IMR-90 (cell line): ENCODE measurements at regions not wholly inside any gene's neighbourhood (a gene's known extent, or its start where the extent isn't known, plus 50 kb on each side); places are given as distances from the start of the nearest gene placed in this dataset.

Experiments
- ATAC-seq: fragments of 200-7000 bp; cut with Tn5 transposase; 2 replicates; pipeline ENCODE4 v1.9.1; 2020; ENCODE audit warnings: low read depth, mild to moderate bottlenecking, moderate library complexity
- BruUV-seq: library from RNA; stranded (reverse); fragments of 400-500 nt; replicated peaks from 2 replicates; lab custom pipeline; 2021; lab: Mats Ljungman, UMichigan
- CTCF ChIA-PET: fragments of 300-600 bp; formaldehyde crosslinking; extraction: SDS; loops from one replicate; lab custom pipeline; 2021; ENCODE audit warnings: antibody characterized with exemption; lab: Yijun Ruan, JAX
- POLR2A ChIA-PET: fragments of 300-600 bp; sonication (Branson Sonifier 250); formaldehyde crosslinking; loops from one replicate; lab custom pipeline; 2022; ENCODE audit warnings: antibody characterized with exemption; ENCODE audit not compliant: unreplicated experiment; lab: Charles Lee
- DNase-seq: peaks from one replicate; pipeline ENCODE4 v3.0.0; 2013
- H2AFZ ChIP-seq: replicated peaks from 2 replicates; pipeline ENCODE3; 2013; ENCODE audit warnings: low read length, mild to moderate bottlenecking; ENCODE audit not compliant: poor library complexity
- H2AK5ac ChIP-seq: 2 replicates; pipeline ENCODE4 v1.6.1; 2013; ENCODE audit warnings: low read depth, low read length, inconsistent platforms
- H2AK9ac ChIP-seq: replicated peaks from 2 replicates; pipeline ENCODE3; 2013; ENCODE audit warnings: mild to moderate bottlenecking, low read depth, low read length, moderate library complexity; ENCODE audit not compliant: poor library complexity
- H2BK120ac ChIP-seq: 2 replicates; pipeline ENCODE4 v1.6.1; 2013; ENCODE audit warnings: low read depth, low read length, inconsistent platforms
- H2BK15ac ChIP-seq: 3 replicates; pipeline ENCODE4 v1.6.1; 2013; ENCODE audit warnings: low read depth, low read length, inconsistent platforms
- H2BK20ac ChIP-seq: 2 replicates; pipeline ENCODE4 v1.6.1; 2013; ENCODE audit warnings: low read depth, mild to moderate bottlenecking, inconsistent platforms, low read length, moderate library complexity
- H2BK5ac ChIP-seq: 2 replicates; pipeline ENCODE4 v1.6.1; 2013; ENCODE audit warnings: mild to moderate bottlenecking, low read depth, low read length, inconsistent platforms; ENCODE audit not compliant: poor library complexity, severe bottlenecking
- H3K14ac ChIP-seq: replicated peaks from 2 replicates; pipeline ENCODE4 v1.6.1; 2013; ENCODE audit warnings: low read depth, low read length, inconsistent platforms
- H3K18ac ChIP-seq: 2 replicates; pipeline ENCODE4 v1.6.1; 2013; ENCODE audit warnings: low read depth, low read length, control low read depth
- H3K23ac ChIP-seq: 2 replicates; pipeline ENCODE4 v1.6.1; 2013; ENCODE audit warnings: low read depth, low read length, inconsistent platforms
- H3K27ac ChIP-seq: 2 replicates; pipeline ENCODE4 v1.5.1; 2013; ENCODE audit warnings: mild to moderate bottlenecking, control low read depth, low read length; ENCODE audit not compliant: insufficient read depth
- H3K27me3 ChIP-seq: 2 replicates; pipeline ENCODE4 v1.6.1; 2013; ENCODE audit warnings: low read length; ENCODE audit not compliant: control insufficient read depth, insufficient read depth
- H3K36me3 ChIP-seq: 2 replicates; pipeline ENCODE4 v1.6.1; 2013; ENCODE audit warnings: low read length, mixed read lengths; ENCODE audit not compliant: control insufficient read depth, insufficient read depth
- H3K4ac ChIP-seq: 2 replicates; pipeline ENCODE4 v1.6.1; 2013; ENCODE audit warnings: low read depth, low read length, inconsistent platforms
- H3K4me1 ChIP-seq: 2 replicates; pipeline ENCODE4 v1.6.1; 2013; ENCODE audit warnings: low read length, mixed read lengths; ENCODE audit not compliant: control insufficient read depth, insufficient read depth
- H3K4me2 ChIP-seq: 2 replicates; pipeline ENCODE4 v1.6.1; 2013; ENCODE audit warnings: low read depth, mild to moderate bottlenecking, control low read depth, low read length, moderate library complexity
- H3K4me3 ChIP-seq: 2 replicates; pipeline ENCODE4 v1.5.1; 2013; ENCODE audit warnings: low read depth, mild to moderate bottlenecking, control low read depth, low read length, moderate library complexity; ENCODE audit not compliant: insufficient read depth
- H3K56ac ChIP-seq: 2 replicates; pipeline ENCODE4 v1.6.1; 2013; ENCODE audit warnings: low read length, inconsistent platforms; ENCODE audit not compliant: insufficient read depth; ENCODE audit errors: extremely low read depth
- H3K79me1 ChIP-seq, 2 experiments: 2 replicates each; pipeline ENCODE4 v1.6.1; 2013; ENCODE audit warnings: low read length in 2 of 2, inconsistent platforms in 1 of 2, low read depth in 1 of 2
- H3K9ac ChIP-seq: 2 replicates; pipeline ENCODE4 v1.6.1; 2013; ENCODE audit warnings: low read depth, low read length, control low read depth
- H3K9me1 ChIP-seq: 2 replicates; pipeline ENCODE4 v1.6.1; 2013; ENCODE audit warnings: low read length, inconsistent platforms; ENCODE audit not compliant: insufficient read depth
- H3K9me3 ChIP-seq: 2 replicates; pipeline ENCODE4 v1.6.1; 2013; ENCODE audit warnings: low read length; ENCODE audit not compliant: control insufficient read depth, insufficient read depth
- H4K20me1 ChIP-seq: 2 replicates; pipeline ENCODE4 v1.6.1; 2013; ENCODE audit warnings: low read length, inconsistent platforms; ENCODE audit not compliant: insufficient read depth
- H4K5ac ChIP-seq: 2 replicates; pipeline ENCODE4 v1.6.1; 2013; ENCODE audit warnings: mild to moderate bottlenecking, low read depth, low read length, control low read depth
- H4K8ac ChIP-seq, 2 experiments: 2 replicates each; pipeline ENCODE4 v1.6.1; 2013; ENCODE audit warnings: low read depth in 2 of 2, low read length in 2 of 2, control low read depth in 1 of 2, inconsistent platforms in 1 of 2
- H4K91ac ChIP-seq: 2 replicates; pipeline ENCODE4 v1.6.1; 2013; ENCODE audit warnings: low read depth, low read length, inconsistent platforms; ENCODE audit not compliant: insufficient read depth
- CEBPB ChIP-seq: IDR thresholded peaks from 2 replicates; pipeline ENCODE4 v1.6.1; 2012; ENCODE audit warnings: low read depth, low read length, improper control_type of control experiment
- MAZ ChIP-seq: IDR thresholded peaks from 2 replicates; pipeline ENCODE4 v1.6.1; 2012; ENCODE audit warnings: low read depth, mild to moderate bottlenecking, low read length, improper control_type of control experiment, moderate library complexity, borderline replicate concordance
- WGBS, 2 experiments: methylation state at CpG; one replicate each; pipeline versions ENCODE4 v1.1.5 to v1.1.7; 2013; ENCODE audit warnings: missing lambda C conversion rate in 2 of 2; ENCODE audit not compliant: insufficient read length in 1 of 2; ENCODE audit errors: extremely low coverage in 2 of 2; 5-methylcytosine and 5-hydroxymethylcytosine counted together
- dilution Hi-C: fragments of 300-500 bp; cut with HindIII; formaldehyde crosslinking; loops from one replicate; pipeline ENCODE4 v1.14.3; 2018; ENCODE audit warnings: low sequenced_read_pairs; ENCODE audit not compliant: unreplicated experiment
- in situ Hi-C: fragments of 300-500 bp; cut with MboI; formaldehyde crosslinking; loops from 3 replicates; pipeline ENCODE4 v1.14.3; 2019; ENCODE audit warnings: low sequenced_read_pairs, inconsistent platforms, mixed read lengths
- intact Hi-C: fragments of 100-400 bp; cut with micrococcal nuclease; formaldehyde crosslinking; loops from 2 replicates; pipeline ENCODE4 v1.10.0; 2022

DNA sequence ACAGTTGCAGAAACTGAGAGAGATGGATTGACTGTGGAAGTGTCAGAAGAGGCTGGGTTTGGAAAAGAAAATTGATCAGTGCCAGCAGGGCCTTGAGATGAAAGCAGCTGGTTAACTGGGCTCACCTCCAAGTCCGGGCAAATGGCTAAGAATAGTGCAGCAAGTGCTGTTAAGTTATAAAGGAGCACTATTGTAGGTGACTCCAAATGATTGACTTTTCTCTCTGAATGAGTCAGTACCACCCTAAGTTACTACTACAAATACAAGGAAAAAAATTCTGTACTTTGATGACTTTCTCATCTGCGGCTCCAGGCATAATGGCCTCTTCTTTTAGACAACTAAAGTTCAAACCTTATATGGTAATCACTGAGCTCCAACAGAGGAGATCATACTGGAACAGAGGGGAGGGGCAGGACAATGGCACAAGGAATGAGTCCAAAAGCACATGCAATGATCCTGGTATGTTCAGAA lies 733.4 kb upstream of the INTU start:
- peak overlapping the region; percentile 55 for H4K5ac ChIP-seq
- peak overlapping the region; percentile 63 for H2BK5ac ChIP-seq
- peak overlapping the region; percentile 86 for H2BK20ac ChIP-seq
- H3K27me3 ChIP-seq, result no peaks in the 10 kb centered on the region
- no peaks in the 10 kb centered on the region; the same call in 1 of the 2 replicates for H3K9me1 ChIP-seq
- H3K4me2 ChIP-seq, result peak overlapping the region; percentile 4; the same call in 1 of the 2 replicates
- BruUV-seq, result no TSS peak
- peaks cover 16% of the 10 kb centered on the region for H3K4me1 ChIP-seq
- H3K23ac ChIP-seq, result peak overlapping the region; percentile 48
- H3K79me1 ChIP-seq, result no peaks in the 10 kb centered on the region
- no CpG with 5 or more reads among the region's 2 CpGs for WGBS, 2 experiments
- no peak overlapping the region for H2AK9ac ChIP-seq
- intact Hi-C loops (loop anchor here (10.0 kb wide), 1 partner anchor 505 kb away; no protein-coding TSS in a partner anchor), dilution Hi-C loops (no loop called here), in situ Hi-C loops (no loop called here)
- H3K4me3 ChIP-seq, result no peak overlapping the region
- H3K9me3 ChIP-seq, result no peaks in the 10 kb centered on the region
- peak overlapping the region; percentile 95 for H3K27ac ChIP-seq
- peak overlapping the region; percentile 86 for H3K4ac ChIP-seq
- peak overlapping the region; percentile 38 for H2AFZ ChIP-seq
- peak overlapping the region; percentile 85; the same call in 1 of the 2 replicates for H3K14ac ChIP-seq
- H4K8ac ChIP-seq, result peak overlapping the region; percentile 82 to 86
- no peaks in the 10 kb centered on the region for H3K36me3 ChIP-seq
- peak overlapping the region; percentile 74 for H2BK15ac ChIP-seq
- ATAC-seq (peak; percentile 92), DNase-seq (peak; percentile 94)
- H4K20me1 ChIP-seq, result no peaks in the 10 kb centered on the region
- ChIA-PET POLR2A (interaction anchor here (1.0 kb wide), 1 partner anchor 9 kb away, joined by 4 read pairs; no protein-coding TSS in a partner anchor), CTCF (interaction anchor here (0.6 kb wide), 1 partner anchor 12 kb away, joined by 3 read pairs; no protein-coding TSS in a partner anchor)
- H2BK120ac ChIP-seq, result peak overlapping the region; percentile 92
- peak overlapping the region; percentile 62 for H3K9ac ChIP-seq
- H4K91ac ChIP-seq, result peak overlapping the region; percentile 93
- H3K56ac ChIP-seq, result peak overlapping the region; percentile 95
- peak overlapping the region; percentile 81 for H3K18ac ChIP-seq
- TF ChIP-seq CEBPB (peak; percentile 7; the same call in 1 of the 2 replicates), MAZ (no peak)
- peak overlapping the region; percentile 32 for H2AK5ac ChIP-seq
